MM.1S (cell line): ENCODE measurements at regions not wholly inside any gene's neighbourhood (a gene's known extent, or its start where the extent isn't known, plus 50 kb on each side); places are given as distances from the start of the nearest gene placed in this dataset.

Source experiments
- CTCF ChIP-seq: fragments of 300-600 bp; sonication (generic); IDR thresholded peaks from 2 replicates; pipeline ENCODE4 v1.5.1; 2016; ENCODE audit warnings: antibody characterized with exemption, low read length, mixed read lengths
- EZH2 ChIP-seq: fragments of 300-600 bp; sonication (generic); optimal IDR thresholded peaks from 2 replicates; pipeline ENCODE3; 2017; ENCODE audit warnings: low read depth, mild to moderate bottlenecking, antibody characterized with exemption, low read length, mixed read lengths
- EZH2phosphoT487 ChIP-seq: fragments of 300-600 bp; sonication (generic); IDR thresholded peaks from 2 replicates; pipeline ENCODE4 v1.6.1; 2018; ENCODE audit warnings: antibody characterized with exemption, low read length

- no peak for TF ChIP-seq CTCF
- TF ChIP-seq EZH2: no peak
- TF ChIP-seq EZH2phosphoT487: no peak
Measured at GRCh38 chrX:79036157-79036880, 91.1 kb downstream of the P2RY10 start.
